Spleen (tissue), 11 donors: ENCODE measurements at regions not wholly inside any gene's neighbourhood (a gene's known extent, or its start where the extent isn't known, plus 50 kb on each side); places are given as distances from the start of the nearest gene placed in this dataset.

Experiments used
- DNase-seq: peaks from one replicate; pipeline ENCODE4 v3.0.0-alpha.2; 2020
- H3K27ac ChIP-seq, 8 donors: fragments of 200-600 bp; sonication (generic) in 7 of 8; 1 replicate in 4 of 8; 2 replicates in 4 of 8; pipeline versions ENCODE4 v1.5.0 to v1.8.0; 2016 to 2021; ENCODE audit warnings: inconsistent platforms in 4 of 8, mild to moderate bottlenecking in 4 of 8, moderate library complexity in 1 of 8
- H3K27me3 ChIP-seq, 7 donors: fragments of 200-600 bp; sonication (generic) in 6 of 7; replicated peaks in 1 of 7; 1 replicate in 4 of 7; 2 replicates in 3 of 7; pipeline versions ENCODE4 v1.5.0 to v1.8.0; 2016 to 2021; ENCODE audit warnings: inconsistent platforms in 3 of 7, mild to moderate bottlenecking in 1 of 7
- H3K36me3 ChIP-seq, 6 donors: fragments of 200-600 bp; sonication (generic) in 5 of 6; 1 replicate in 4 of 6; 2 replicates in 2 of 6; pipeline versions ENCODE4 v1.5.0 to v1.8.0; 2016 to 2021; ENCODE audit warnings: inconsistent platforms in 2 of 6
- H3K4me1 ChIP-seq, 6 donors: fragments of 200-600 bp; sonication (generic) in 5 of 6; 1 replicate in 3 of 6; 2 replicates in 3 of 6; pipeline versions ENCODE4 v1.5.0 to v1.8.0; 2016 to 2021; ENCODE audit warnings: inconsistent platforms in 3 of 6
- H3K4me3 ChIP-seq, 8 donors: fragments of 200-600 bp; sonication (generic) in 7 of 8; 1 replicate in 4 of 8; 2 replicates in 4 of 8; pipeline versions ENCODE4 v1.5.0 to v1.8.0; 2016 to 2021; ENCODE audit warnings: inconsistent platforms in 4 of 8, mild to moderate bottlenecking in 4 of 8, moderate library complexity in 2 of 8
- H3K9me3 ChIP-seq, 8 donors: fragments of 200-600 bp; sonication (generic) in 7 of 8; 1 replicate in 4 of 8; 2 replicates in 4 of 8; pipeline versions ENCODE4 v1.5.0 to v1.8.0; 2016 to 2021; ENCODE audit warnings: inconsistent platforms in 4 of 8
- CTCF ChIP-seq, 11 experiments: fragments of 200-600 bp in 7 of 11; fragments of 450-650 bp in 4 of 11; sonication (generic) in 4 of 11; IDR thresholded peaks in 8 of 11; conservative IDR thresholded peaks in 3 of 11; 1 replicate in 7 of 11; 2 replicates in 4 of 11; pipeline versions ENCODE4 v1.4.0 to v1.8.0; 2016 to 2021; ENCODE audit warnings: antibody characterized with exemption in 11 of 11, inconsistent platforms in 4 of 11, mild to moderate bottlenecking in 1 of 11
- POLR2A ChIP-seq, 3 donors: fragments of 450-650 bp; IDR thresholded peaks; one replicate each; pipeline ENCODE4 v1.5.1; 2017; ENCODE audit warnings: antibody characterized with exemption in 3 of 3, mild to moderate bottlenecking in 1 of 3
- POLR2AphosphoS5 ChIP-seq, 3 donors: sonication (generic); formaldehyde crosslinking; IDR thresholded peaks; one replicate each; pipeline ENCODE4 v1.5.1; 2017; ENCODE audit warnings: antibody characterized with exemption in 3 of 3
- WGBS, 5 donors: extraction: QIAGEN DNeasy Blood & Tissue Kit in 3 of 5; methylation state at CpG; one replicate each; pipeline versions ENCODE4 v1.1.5 to v1.1.7; 2013 to 2018; 5-methylcytosine and 5-hydroxymethylcytosine counted together
- intact Hi-C: fragments of 100-400 bp; cut with DNase I; formaldehyde crosslinking; loops from one replicate; pipeline ENCODE4 v1.15.0; 2023; ENCODE audit warnings: low total_unique reads
- donor health status: healthy with polysubstance abuse.
- donor health status: DM: no; HTN: no; CAD: no; lungs with moderate emphysema.
- donor health status: DM: no; HTN: no; CAD: no.
- donor health status: Bipolar disorder and iron deficiency.
- donor health status: healthy.
- donor health status: DM: no; HTN: no; CAD: no.
- donor health status: DM: yes; HTN: yes; CAD: no.

- H3K9me3 ChIP-seq: peaks cover 0 to 6% (median 0%) of the 10 kb centered on the region in 8 donors
- intact Hi-C loops: no loop called here
- H3K27ac ChIP-seq: no peak overlapping the region
- DNase-seq: no peak
- H3K4me3 ChIP-seq: no peak overlapping the region
- TF ChIP-seq POLR2AphosphoS5 (IDR thresholded peaks at IDR 0.05): no peak
- no peak for TF ChIP-seq POLR2A (IDR thresholded peaks at IDR 0.05)
- TF ChIP-seq CTCF (IDR thresholded peaks at IDR 0.05 in 8 of 11, conservative IDR thresholded peaks at IDR 0.05 in 3 of 11): no peak
- H3K36me3 ChIP-seq: no peaks in the 10 kb centered on the region
- H3K27me3 ChIP-seq: no peaks in the 10 kb centered on the region
- 49 to 59% (median 51%) methylated on average over 4 to 5 of the region's 5 CpGs for WGBS, 5 donors
- H3K4me1 ChIP-seq: peaks cover 0 to 6% (median 0%) of the 10 kb centered on the region in 6 donors
Measured at GRCh38 chr6:150491131-150491810, 108.4 kb upstream of the PLEKHG1 start.

- H3K4me1 ChIP-seq: peaks cover 0 to 6% (median 0%) of the 10 kb centered on the region in 6 donors
- intact Hi-C loops: no loop called here
- H3K9me3 ChIP-seq: peaks cover 0 to 6% (median 0%) of the 10 kb centered on the region in 8 donors
- no peak overlapping the region for H3K27ac ChIP-seq
- H3K27me3 ChIP-seq: no peaks in the 10 kb centered on the region
- no peaks in the 10 kb centered on the region for H3K36me3 ChIP-seq
- no peak for DNase-seq
- 22 to 45% (median 30%) methylated on average over 2 of the region's 2 CpGs for WGBS, 5 donors
- TF ChIP-seq POLR2AphosphoS5 (IDR thresholded peaks at IDR 0.05) (no peak), CTCF (IDR thresholded peaks at IDR 0.05 in 8 of 11, conservative IDR thresholded peaks at IDR 0.05 in 3 of 11) (no peak), POLR2A (IDR thresholded peaks at IDR 0.05) (no peak)
- no peak overlapping the region for H3K4me3 ChIP-seq
Measured at GRCh38 chr6:150491811-150492172, 107.9 kb upstream of the PLEKHG1 start.

- Histone ChIP-seq H3K4me3 (no peak overlapping the region), H3K36me3 (no peaks in the 10 kb centered on the region)
- 93 to 98% (median 95%) methylated on average over 2 of the region's 2 CpGs for WGBS, 5 donors
Measured at GRCh38 chr6:150492507-150492906, 107.2 kb upstream of the PLEKHG1 start.

More at GRCh38 chr6:150492507-150492906, 107.2 kb upstream of the PLEKHG1 start:
- no peak for DNase-seq
- Histone ChIP-seq H3K27ac (no peak overlapping the region), H3K4me1 (peaks cover 0 to 6% (median 0%) of the 10 kb centered on the region in 6 donors), H3K9me3 (peaks cover 0 to 6% (median 0%) of the 10 kb centered on the region in 8 donors), H3K27me3 (no peaks in the 10 kb centered on the region)
- intact Hi-C loops: no loop called here
- TF ChIP-seq POLR2A (IDR thresholded peaks at IDR 0.05): no peak
- no peak for TF ChIP-seq CTCF (IDR thresholded peaks at IDR 0.05 in 8 of 11, conservative IDR thresholded peaks at IDR 0.05 in 3 of 11)
- no peak for TF ChIP-seq POLR2AphosphoS5 (IDR thresholded peaks at IDR 0.05)
